Activated B cell treated with CpG ODN at 0.5 μM for 24 hours (primary cell): ENCODE measurements at regions not wholly inside any gene's neighbourhood (a gene's known extent, or its start where the extent isn't known, plus 50 kb on each side); places are given as distances from the start of the nearest gene placed in this dataset.

ENCODE experiments used
- ATAC-seq: fragments of 200-7000 bp; cut with Tn5 transposase; one replicate; pipeline ENCODE4 v1.10.0; 2021; ENCODE audit warnings: low read depth, mild to moderate bottlenecking, moderate library complexity
- CTCF ChIA-PET: fragments of 350-600 bp; sonication (Branson Sonifier 250); formaldehyde crosslinking; loops from one replicate; lab custom pipeline; 2021; ENCODE audit warnings: antibody characterized with exemption; lab: Charles Lee
- POLR2A ChIA-PET: fragments of 350-600 bp; sonication (Branson Sonifier 250); formaldehyde crosslinking; loops from one replicate; lab custom pipeline; 2021; ENCODE audit warnings: antibody characterized with exemption; lab: Charles Lee
- DNase-seq: peaks from one replicate; pipeline ENCODE4 v3.0.0; 2022
- H3K27ac Mint-ChIP-seq: one replicate; pipeline ENCODE4 v1.8.0; 2020; ENCODE audit warnings: mixed read lengths
- H3K27me3 Mint-ChIP-seq: one replicate; pipeline ENCODE4 v1.8.0; 2021; ENCODE audit warnings: mixed read lengths
- H3K36me3 Mint-ChIP-seq: one replicate; pipeline ENCODE4 v1.8.0; 2021; ENCODE audit warnings: low read depth, mixed read lengths
- H3K4me1 Mint-ChIP-seq: one replicate; pipeline ENCODE4 v1.8.0; 2021; ENCODE audit warnings: mixed read lengths
- H3K4me3 Mint-ChIP-seq: one replicate; pipeline ENCODE4 v1.8.0; 2020; ENCODE audit warnings: mild to moderate bottlenecking, mixed read lengths
- H3K9me3 Mint-ChIP-seq: one replicate; pipeline ENCODE4 v1.8.0; 2020; ENCODE audit warnings: mixed read lengths
- CTCF ChIP-seq: fragments of 200-600 bp; IDR thresholded peaks from one replicate; pipeline ENCODE4 v1.8.0; 2022; ENCODE audit warnings: antibody characterized with exemption, mild to moderate bottlenecking
- intact Hi-C: fragments of 100-400 bp; cut with micrococcal nuclease; formaldehyde crosslinking; loops from one replicate; pipeline ENCODE4 v1.15.1; 2024

GRCh38 chr5:8908055-8908683 lies 637.7 kb downstream of the SEMA5A start:
- H3K4me1 Mint-ChIP-seq = no peaks in the 10 kb centered on the region
- no peak overlapping the region for H3K27ac Mint-ChIP-seq
- ATAC-seq (no peak), DNase-seq (no peak)
- CTCF ChIA-PET = no interaction called here
- intact Hi-C loops = no loop called here
- no peaks in the 10 kb centered on the region for H3K9me3 Mint-ChIP-seq
- no peak for TF ChIP-seq CTCF
- H3K36me3 Mint-ChIP-seq = no peaks in the 10 kb centered on the region
- POLR2A ChIA-PET = no interaction called here
- H3K27me3 Mint-ChIP-seq = no peaks in the 10 kb centered on the region
- H3K4me3 Mint-ChIP-seq = no peak overlapping the region

GRCh38 chr5:8912106-8912505 lies 633.8 kb downstream of the SEMA5A start:
- no peaks in the 10 kb centered on the region for H3K36me3 Mint-ChIP-seq
- TF ChIP-seq CTCF = no peak
- ChIA-PET POLR2A (no interaction called here), CTCF (no interaction called here)
- no peak overlapping the region for H3K4me3 Mint-ChIP-seq
- H3K9me3 Mint-ChIP-seq = peaks cover 2% of the 10 kb centered on the region
- no peaks in the 10 kb centered on the region for H3K4me1 Mint-ChIP-seq
- no peaks in the 10 kb centered on the region for H3K27me3 Mint-ChIP-seq
- no peak overlapping the region for H3K27ac Mint-ChIP-seq
- DNase-seq = no peak
- intact Hi-C loops = no loop called here
- ATAC-seq = no peak

- DNase-seq (no peak), ATAC-seq (no peak)
- H3K27me3 Mint-ChIP-seq = no peaks in the 10 kb centered on the region
- CTCF ChIA-PET = no interaction called here
- peaks cover 2% of the 10 kb centered on the region for H3K9me3 Mint-ChIP-seq
- intact Hi-C loops = no loop called here
- no peak overlapping the region for H3K27ac Mint-ChIP-seq
- H3K4me3 Mint-ChIP-seq = no peak overlapping the region
- H3K4me1 Mint-ChIP-seq = no peaks in the 10 kb centered on the region
- no peak for TF ChIP-seq CTCF
- H3K36me3 Mint-ChIP-seq = no peaks in the 10 kb centered on the region
- POLR2A ChIA-PET = no interaction called here
Measured at GRCh38 chr5:8913522-8913921, 632.4 kb downstream of the SEMA5A start.

- H3K27me3 Mint-ChIP-seq = no peaks in the 10 kb centered on the region
- ATAC-seq = no peak
- no peak overlapping the region for H3K4me3 Mint-ChIP-seq
- H3K9me3 Mint-ChIP-seq = no peaks in the 10 kb centered on the region
- POLR2A ChIA-PET = no interaction called here
- intact Hi-C loops = no loop called here
- no peak overlapping the region for H3K27ac Mint-ChIP-seq
- no peaks in the 10 kb centered on the region for H3K4me1 Mint-ChIP-seq
- no peak for DNase-seq
- CTCF ChIA-PET = no interaction called here
- no peak for TF ChIP-seq CTCF
- H3K36me3 Mint-ChIP-seq = no peaks in the 10 kb centered on the region
Measured at GRCh38 chr5:8919096-8919495, 626.8 kb downstream of the SEMA5A start.

- no peak overlapping the region for H3K27ac Mint-ChIP-seq
- ChIA-PET CTCF (no interaction called here), POLR2A (no interaction called here)
- intact Hi-C loops = no loop called here
- peaks cover 8% of the 10 kb centered on the region for H3K9me3 Mint-ChIP-seq
- no peaks in the 10 kb centered on the region for H3K4me1 Mint-ChIP-seq
- no peaks in the 10 kb centered on the region for H3K36me3 Mint-ChIP-seq
- TF ChIP-seq CTCF = no peak
- H3K27me3 Mint-ChIP-seq = no peaks in the 10 kb centered on the region
- DNase-seq (no peak), ATAC-seq (no peak)
- H3K4me3 Mint-ChIP-seq = no peak overlapping the region
Measured at GRCh38 chr5:8923526-8923925, 622.3 kb downstream of the SEMA5A start.
